Kidney tubule cell (primary cell): ENCODE measurements at regions not wholly inside any gene's neighbourhood (a gene's known extent, or its start where the extent isn't known, plus 50 kb on each side); places are given as distances from the start of the nearest gene placed in this dataset.

Source experiments
- DNase-seq: peaks from one replicate; pipeline ENCODE4 v3.0.0-alpha.2; 2018; ENCODE audit warnings: low spot score

DNA sequence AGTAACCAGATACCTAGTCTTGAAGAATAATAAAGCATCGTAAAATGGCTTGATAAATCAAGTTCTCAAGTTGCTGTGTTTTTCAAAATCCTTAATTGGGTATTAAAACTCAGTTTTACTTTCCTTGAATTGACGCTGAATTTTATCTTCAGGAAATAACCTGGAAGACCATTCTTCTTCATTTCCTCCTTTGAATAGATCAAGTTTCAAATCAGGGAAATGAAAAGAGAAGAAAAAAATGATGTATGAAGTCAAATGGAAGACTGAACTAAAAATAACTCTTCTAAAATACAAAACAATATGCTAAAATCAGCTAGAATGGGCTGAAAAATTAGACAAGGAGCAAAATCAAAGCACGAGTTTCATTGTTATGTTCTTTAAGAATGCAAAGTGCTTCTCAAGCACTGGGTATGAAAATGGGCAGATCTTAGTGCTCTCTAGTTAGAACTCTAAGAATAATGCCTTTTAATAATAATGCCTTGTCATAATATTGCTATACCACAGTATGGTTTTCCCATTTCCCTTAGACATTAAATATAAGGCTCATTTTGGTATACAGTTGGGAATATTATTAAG is 54.6 kb upstream of the CLEC14A start:
- no peak for DNase-seq

DNA sequence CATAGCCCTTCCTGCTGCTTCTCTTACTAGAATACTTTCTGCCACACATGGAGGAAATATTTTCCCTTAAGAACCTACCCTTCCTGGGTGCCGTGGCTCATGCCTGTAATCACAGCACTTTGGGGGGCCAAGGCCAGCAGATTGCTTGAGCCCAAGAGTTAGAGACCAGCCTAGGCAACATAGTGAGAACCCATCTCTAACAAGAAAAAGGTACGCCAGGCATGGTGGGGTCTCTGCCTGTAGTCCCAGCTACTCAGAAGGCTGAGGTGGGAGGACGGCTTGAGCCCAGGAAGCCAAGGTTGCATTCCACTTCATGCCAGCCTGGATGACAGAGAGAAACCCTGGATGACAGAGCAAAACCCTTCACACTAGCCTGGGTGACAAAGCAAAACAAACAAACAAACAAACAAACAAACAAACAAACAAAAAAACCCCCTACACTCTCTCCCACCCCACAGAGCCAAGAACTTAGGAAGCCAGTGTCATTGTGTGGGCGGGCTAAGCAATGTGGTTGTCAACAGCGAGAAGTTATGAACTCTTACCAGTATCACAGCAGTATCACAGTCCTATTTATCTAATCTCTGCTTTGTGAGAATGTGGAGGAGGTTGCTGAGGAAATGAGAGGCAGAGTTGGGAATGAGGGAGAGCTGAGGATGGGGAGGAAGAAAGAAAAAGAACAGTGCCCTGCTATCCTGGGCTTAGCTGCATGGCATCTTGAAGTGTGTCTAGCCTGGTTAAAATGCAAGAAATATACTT is 53.8 kb upstream of the CLEC14A start:
- no peak for DNase-seq
